ENCODE measurements at regions not wholly inside any gene's neighbourhood (a gene's known extent, or its start where the extent isn't known, plus 50 kb on each side); places are given as distances from the start of the nearest gene placed in this dataset.

DNA sequence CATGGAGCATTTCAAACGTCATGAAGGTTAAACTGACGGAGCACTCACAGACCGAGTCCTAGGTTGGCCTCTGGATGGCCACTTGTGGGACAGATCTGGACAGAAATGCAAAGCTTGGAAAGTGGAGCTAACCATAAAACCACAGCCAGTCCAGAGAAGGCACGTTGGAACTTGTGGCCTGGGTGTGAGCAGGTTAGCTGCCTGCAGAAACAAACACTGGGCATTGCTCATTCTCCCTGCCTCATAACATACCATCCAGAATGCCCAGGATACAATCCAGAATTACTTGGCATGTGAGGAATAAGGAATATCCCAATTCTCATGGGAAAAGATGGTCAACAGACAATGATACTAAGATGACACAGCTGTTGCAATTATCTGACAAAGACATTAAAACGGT is 1005.0 kb downstream of the TBC1D22A start:
- TF ChIP-seq EZH2 (optimal IDR thresholded peaks at IDR 0.05; ENCODE audit: low read depth, low read length): no peak
- no peak for TF ChIP-seq CTCF (IDR thresholded peaks at IDR 0.05; ENCODE audit: low read length)
- TF ChIP-seq EZH2phosphoT487 (IDR thresholded peaks at IDR 0.05; ENCODE audit: low read length): no peak

Measured in MM.1S (cell line).